ENCODE measurements at regions not wholly inside any gene's neighbourhood (a gene's known extent, or its start where the extent isn't known, plus 50 kb on each side); places are given as distances from the start of the nearest gene placed in this dataset.

DNA sequence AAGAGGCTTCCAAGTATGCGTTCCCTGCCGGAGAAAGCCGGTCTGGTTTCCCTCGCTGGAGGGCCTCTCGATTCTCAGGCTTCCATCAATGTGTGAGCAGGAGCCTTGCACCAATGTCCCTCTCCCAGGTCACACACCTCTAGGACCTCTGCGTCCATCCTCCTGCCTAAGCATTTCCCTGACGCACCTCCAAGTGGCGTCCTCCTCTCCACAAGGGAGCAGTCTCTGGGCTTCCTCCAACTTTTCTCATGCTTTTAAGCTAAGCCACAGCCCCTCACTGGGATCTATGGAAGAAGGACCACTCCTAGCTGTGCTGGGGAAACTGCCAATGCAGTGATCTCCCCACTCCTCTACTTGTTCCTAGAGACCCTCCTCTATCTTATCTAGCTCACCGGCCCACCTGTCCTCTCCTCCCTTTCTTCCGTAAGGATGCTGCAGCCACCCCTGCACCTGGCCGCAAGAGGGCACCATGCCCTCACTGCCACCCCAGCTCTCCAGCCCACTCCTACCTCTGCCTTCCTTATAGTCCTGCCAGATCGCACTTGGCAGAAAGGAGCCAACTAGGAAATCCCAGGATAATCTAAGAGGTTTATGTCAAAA lies 258.7 kb downstream of the LRFN2 start:
- Histone ChIP-seq H3K36me3 (ENCODE audit: control insufficient read depth in 2 of 2, insufficient read depth in 2 of 2, low read length in 1 of 2) (no peaks in the 10 kb centered on the region), H3K4me1 (ENCODE audit: control insufficient read depth in 2 of 2, insufficient read depth in 2 of 2, low read length in 2 of 2) (no peaks in the 10 kb centered on the region), H3K4me3 (ENCODE audit: low read length in 2 of 2) (no peak overlapping the region), H3K9me3 (ENCODE audit: control insufficient read depth in 2 of 2, insufficient read depth in 1 of 2, low read length in 1 of 2) (no peaks in the 10 kb centered on the region), H3K27ac (ENCODE audit: low read depth in 1 of 2, low read length in 1 of 2) (no peak overlapping the region), H3K27me3 (ENCODE audit: control insufficient read depth in 2 of 2, insufficient read depth in 1 of 2, low read length in 1 of 2) (peaks cover 5 to 20% of the 10 kb centered on the region in 2 donors)
- WGBS, result 45% methylated on average over 12 of the region's 12 CpGs
- peak in 7 of 9 donors; percentile 6 to 47 (median 23) for DNase-seq (ENCODE audit: low read depth in 6 of 9, low spot score in 9 of 9)

DNA sequence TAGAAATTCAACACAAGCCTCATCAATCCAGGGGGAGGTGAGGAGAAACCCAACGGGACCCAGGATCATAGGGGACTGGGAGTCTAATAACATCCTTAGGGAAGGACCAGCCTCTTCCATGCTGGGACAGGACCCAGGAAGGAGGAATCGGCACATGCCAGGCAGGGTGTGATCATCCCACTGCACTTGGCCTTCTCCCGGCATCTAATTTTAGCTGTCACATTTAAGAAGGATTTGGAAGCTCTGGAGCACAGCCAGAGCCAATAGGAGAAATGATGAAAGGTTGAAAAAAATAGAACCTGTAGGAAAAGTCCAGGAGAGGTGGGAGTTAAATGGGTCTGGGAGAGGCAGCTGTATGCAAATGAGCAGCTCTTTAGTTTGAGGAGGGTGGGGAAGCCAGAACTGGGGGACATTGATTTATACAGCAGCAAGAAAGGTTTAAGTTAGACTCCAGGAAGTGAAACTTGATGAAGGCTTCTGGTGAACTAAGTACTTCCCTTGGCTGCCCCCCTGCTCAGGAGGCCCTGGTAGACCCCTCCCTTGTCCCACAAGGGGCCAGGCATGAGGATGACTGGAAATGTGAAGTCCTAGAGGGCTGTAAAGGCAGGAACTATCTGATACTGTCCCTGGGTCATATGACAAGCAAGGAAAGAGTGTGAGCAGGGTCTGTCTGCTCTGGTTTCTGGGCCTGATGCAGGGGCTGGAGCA lies 260.3 kb downstream of the LRFN2 start:
- Histone ChIP-seq H3K27me3 (ENCODE audit: control insufficient read depth in 2 of 2, insufficient read depth in 1 of 2, low read length in 1 of 2) (peaks cover 5 to 23% of the 10 kb centered on the region in 2 donors), H3K4me1 (ENCODE audit: control insufficient read depth in 2 of 2, insufficient read depth in 2 of 2, low read length in 2 of 2) (no peaks in the 10 kb centered on the region), H3K27ac (ENCODE audit: low read depth in 1 of 2, low read length in 1 of 2) (no peak overlapping the region), H3K36me3 (ENCODE audit: control insufficient read depth in 2 of 2, insufficient read depth in 2 of 2, low read length in 1 of 2) (no peaks in the 10 kb centered on the region), H3K9me3 (ENCODE audit: control insufficient read depth in 2 of 2, insufficient read depth in 1 of 2, low read length in 1 of 2) (no peaks in the 10 kb centered on the region), H3K4me3 (ENCODE audit: low read length in 2 of 2) (no peak overlapping the region)
- no peak for DNase-seq (ENCODE audit: low read depth in 6 of 9, low spot score in 9 of 9)
- WGBS, result 89% methylated on average over 3 of the region's 3 CpGs

- Histone ChIP-seq H3K27ac (ENCODE audit: low read depth in 1 of 2, low read length in 1 of 2) (no peak overlapping the region), H3K27me3 (ENCODE audit: control insufficient read depth in 2 of 2, insufficient read depth in 1 of 2, low read length in 1 of 2) (peaks cover 5 to 16% of the 10 kb centered on the region in 2 donors), H3K36me3 (ENCODE audit: control insufficient read depth in 2 of 2, insufficient read depth in 2 of 2, low read length in 1 of 2) (no peaks in the 10 kb centered on the region), H3K4me1 (ENCODE audit: control insufficient read depth in 2 of 2, insufficient read depth in 2 of 2, low read length in 2 of 2) (no peaks in the 10 kb centered on the region), H3K4me3 (ENCODE audit: low read length in 2 of 2) (no peak overlapping the region), H3K9me3 (ENCODE audit: control insufficient read depth in 2 of 2, insufficient read depth in 1 of 2, low read length in 1 of 2) (no peaks in the 10 kb centered on the region)
- DNase-seq (ENCODE audit: low read depth in 6 of 9, low spot score in 9 of 9), result no peak
- 63% methylated on average over 3 of the region's 3 CpGs for WGBS
Measured at GRCh38 chr6:40325791-40326190, 261.4 kb downstream of the LRFN2 start.

GRCh38 chr6:40325041-40325440 lies 262.1 kb downstream of the LRFN2 start:
- Histone ChIP-seq H3K4me3 (ENCODE audit: low read length in 2 of 2) (no peak overlapping the region), H3K4me1 (ENCODE audit: control insufficient read depth in 2 of 2, insufficient read depth in 2 of 2, low read length in 2 of 2) (no peaks in the 10 kb centered on the region), H3K36me3 (ENCODE audit: control insufficient read depth in 2 of 2, insufficient read depth in 2 of 2, low read length in 1 of 2) (no peaks in the 10 kb centered on the region), H3K27ac (ENCODE audit: low read depth in 1 of 2, low read length in 1 of 2) (no peak overlapping the region), H3K27me3 (ENCODE audit: control insufficient read depth in 2 of 2, insufficient read depth in 1 of 2, low read length in 1 of 2) (peaks cover 2 to 11% of the 10 kb centered on the region in 2 donors), H3K9me3 (ENCODE audit: control insufficient read depth in 2 of 2, insufficient read depth in 1 of 2, low read length in 1 of 2) (no peaks in the 10 kb centered on the region)
- no peak for DNase-seq (ENCODE audit: low read depth in 6 of 9, low spot score in 9 of 9)
- whole genome bisulfite sequencing, result 74% methylated on average over 2 of the region's 2 CpGs

- no peak overlapping the region for H3K4me3 ChIP-seq (ENCODE audit: low read length in 2 of 2)
- DNase-seq (ENCODE audit: low read depth in 6 of 9, low spot score in 9 of 9), result no peak
- H3K36me3 ChIP-seq (ENCODE audit: control insufficient read depth in 2 of 2, insufficient read depth in 2 of 2, low read length in 1 of 2), result no peaks in the 10 kb centered on the region
- no peaks in the 10 kb centered on the region for H3K4me1 ChIP-seq (ENCODE audit: control insufficient read depth in 2 of 2, insufficient read depth in 2 of 2, low read length in 2 of 2)
- no peak overlapping the region for H3K27ac ChIP-seq (ENCODE audit: low read depth in 1 of 2, low read length in 1 of 2)
- H3K9me3 ChIP-seq (ENCODE audit: control insufficient read depth in 2 of 2, insufficient read depth in 1 of 2, low read length in 1 of 2), result no peaks in the 10 kb centered on the region
- H3K27me3 ChIP-seq (ENCODE audit: control insufficient read depth in 2 of 2, insufficient read depth in 1 of 2, low read length in 1 of 2), result peaks cover 2 to 7% of the 10 kb centered on the region in 2 donors
- WGBS, result 84% methylated on average over 8 of the region's 8 CpGs
Measured at GRCh38 chr6:40323881-40324634, 263.1 kb downstream of the LRFN2 start.

- H3K4me1 ChIP-seq (ENCODE audit: control insufficient read depth in 2 of 2, insufficient read depth in 2 of 2, low read length in 2 of 2), result no peaks in the 10 kb centered on the region
- no peak overlapping the region for H3K27ac ChIP-seq (ENCODE audit: low read depth in 1 of 2, low read length in 1 of 2)
- H3K9me3 ChIP-seq (ENCODE audit: control insufficient read depth in 2 of 2, insufficient read depth in 1 of 2, low read length in 1 of 2), result no peaks in the 10 kb centered on the region
- no peak overlapping the region for H3K4me3 ChIP-seq (ENCODE audit: low read length in 2 of 2)
- no peak for DNase-seq (ENCODE audit: low read depth in 6 of 9, low spot score in 9 of 9)
- no peaks in the 10 kb centered on the region for H3K36me3 ChIP-seq (ENCODE audit: control insufficient read depth in 2 of 2, insufficient read depth in 2 of 2, low read length in 1 of 2)
- WGBS, result 83% methylated on average over 9 of the region's 9 CpGs
- H3K27me3 ChIP-seq (ENCODE audit: control insufficient read depth in 2 of 2, insufficient read depth in 1 of 2, low read length in 1 of 2), result peaks cover 0 to 3% of the 10 kb centered on the region in 2 donors
Measured at GRCh38 chr6:40322336-40322735, 264.8 kb downstream of the LRFN2 start.

DNA sequence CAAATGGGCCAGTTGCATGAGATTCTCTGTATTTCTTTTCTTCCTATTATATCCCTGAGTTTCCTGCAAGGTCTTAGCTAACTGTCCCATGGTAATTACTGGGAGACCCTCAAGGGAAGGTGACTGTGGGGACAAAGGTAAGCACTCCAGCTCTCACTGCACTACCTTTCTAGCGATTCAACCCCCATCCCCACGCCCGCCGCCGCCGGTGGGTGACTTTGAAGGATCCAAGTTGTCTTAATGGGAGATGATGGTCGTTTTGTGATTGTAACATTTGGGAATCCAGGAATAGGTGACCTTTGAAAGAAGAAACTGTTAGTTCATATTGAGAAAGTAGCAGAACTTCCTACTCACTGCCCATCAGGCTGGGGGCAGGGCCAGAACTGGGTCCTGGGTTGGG lies 265.5 kb downstream of the LRFN2 start:
- H3K4me3 ChIP-seq (ENCODE audit: low read length in 2 of 2), result no peak overlapping the region
- no peak overlapping the region for H3K27ac ChIP-seq (ENCODE audit: low read depth in 1 of 2, low read length in 1 of 2)
- 96% methylated on average over 7 of the region's 7 CpGs for WGBS
- H3K9me3 ChIP-seq (ENCODE audit: control insufficient read depth in 2 of 2, insufficient read depth in 1 of 2, low read length in 1 of 2), result no peaks in the 10 kb centered on the region
- no peaks in the 10 kb centered on the region for H3K4me1 ChIP-seq (ENCODE audit: control insufficient read depth in 2 of 2, insufficient read depth in 2 of 2, low read length in 2 of 2)
- DNase-seq (ENCODE audit: low read depth in 6 of 9, low spot score in 9 of 9), result no peak
- H3K27me3 ChIP-seq (ENCODE audit: control insufficient read depth in 2 of 2, insufficient read depth in 1 of 2, low read length in 1 of 2), result peaks cover 0 to 3% of the 10 kb centered on the region in 2 donors
- no peaks in the 10 kb centered on the region for H3K36me3 ChIP-seq (ENCODE audit: control insufficient read depth in 2 of 2, insufficient read depth in 2 of 2, low read length in 1 of 2)

DNA sequence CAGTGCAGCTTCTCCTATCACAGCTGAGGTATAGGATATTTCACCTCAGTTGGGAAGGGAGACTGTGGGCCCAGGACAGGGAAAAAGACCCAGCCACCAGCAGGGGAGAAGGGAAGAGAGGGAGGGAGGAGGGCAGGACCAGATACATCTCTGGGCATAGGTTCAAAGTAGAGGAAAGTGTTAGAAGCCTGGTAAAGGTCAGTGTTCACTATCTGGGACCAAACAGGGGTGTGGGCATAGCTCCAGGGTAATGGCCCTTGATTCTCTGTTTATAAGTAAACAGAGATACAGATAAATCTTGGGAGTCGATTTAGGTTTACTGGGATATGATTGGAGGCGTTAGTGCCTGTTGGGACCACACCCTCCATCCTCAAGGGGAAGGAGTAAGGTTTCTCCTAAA lies 266.2 kb downstream of the LRFN2 start:
- peaks cover 0 to 3% of the 10 kb centered on the region in 2 donors for H3K27me3 ChIP-seq (ENCODE audit: control insufficient read depth in 2 of 2, insufficient read depth in 1 of 2, low read length in 1 of 2)
- no peak for DNase-seq (ENCODE audit: low read depth in 6 of 9, low spot score in 9 of 9)
- H3K36me3 ChIP-seq (ENCODE audit: control insufficient read depth in 2 of 2, insufficient read depth in 2 of 2, low read length in 1 of 2), result no peaks in the 10 kb centered on the region
- H3K27ac ChIP-seq (ENCODE audit: low read depth in 1 of 2, low read length in 1 of 2), result no peak overlapping the region
- H3K4me1 ChIP-seq (ENCODE audit: control insufficient read depth in 2 of 2, insufficient read depth in 2 of 2, low read length in 2 of 2), result no peaks in the 10 kb centered on the region
- 92% methylated on average over 2 of the region's 2 CpGs for WGBS
- no peak overlapping the region for H3K4me3 ChIP-seq (ENCODE audit: low read length in 2 of 2)
- no peaks in the 10 kb centered on the region for H3K9me3 ChIP-seq (ENCODE audit: control insufficient read depth in 2 of 2, insufficient read depth in 1 of 2, low read length in 1 of 2)

GRCh38 chr6:40320441-40320840 lies 266.7 kb downstream of the LRFN2 start:
- no peaks in the 10 kb centered on the region for H3K9me3 ChIP-seq (ENCODE audit: control insufficient read depth in 2 of 2, insufficient read depth in 1 of 2, low read length in 1 of 2)
- WGBS, result 96% methylated on average over 3 of the region's 3 CpGs
- H3K27ac ChIP-seq (ENCODE audit: low read depth in 1 of 2, low read length in 1 of 2), result no peak overlapping the region
- peaks cover 0 to 3% of the 10 kb centered on the region in 2 donors for H3K27me3 ChIP-seq (ENCODE audit: control insufficient read depth in 2 of 2, insufficient read depth in 1 of 2, low read length in 1 of 2)
- H3K4me1 ChIP-seq (ENCODE audit: control insufficient read depth in 2 of 2, insufficient read depth in 2 of 2, low read length in 2 of 2), result no peaks in the 10 kb centered on the region
- DNase-seq (ENCODE audit: low read depth in 6 of 9, low spot score in 9 of 9), result no peak
- no peak overlapping the region for H3K4me3 ChIP-seq (ENCODE audit: low read length in 2 of 2)
- no peaks in the 10 kb centered on the region for H3K36me3 ChIP-seq (ENCODE audit: control insufficient read depth in 2 of 2, insufficient read depth in 2 of 2, low read length in 1 of 2)
